AG10803 (cell line): ENCODE measurements at regions not wholly inside any gene's neighbourhood (a gene's known extent, or its start where the extent isn't known, plus 50 kb on each side); places are given as distances from the start of the nearest gene placed in this dataset.
A peak's percentile ranks its signal among the peaks of the same experiment; 100 is the strongest.

Experiments used
- DNase-seq: peaks from one replicate; pipeline ENCODE4 v3.0.0; 2010; ENCODE audit warnings: low read depth
- H3K4me3 ChIP-seq: 2 replicates; pipeline ENCODE4 v1.5.1; 2011; ENCODE audit warnings: mild to moderate bottlenecking, low read length, control low read depth
- CTCF ChIP-seq: conservative IDR thresholded peaks from 2 replicates; pipeline ENCODE4 v1.5.1; 2011; ENCODE audit warnings: mild to moderate bottlenecking, low read length, control low read depth, inconsistent platforms

GRCh38 chr1:168455764-168456163 lies 88.0 kb downstream of the XCL2 start:
- TF ChIP-seq CTCF: no peak
- H3K4me3 ChIP-seq: no peak overlapping the region
- DNase-seq: peak; percentile 38

- no peak for TF ChIP-seq CTCF
- DNase-seq: peak; percentile 86
- H3K4me3 ChIP-seq: no peak overlapping the region
Observed at GRCh38 chr1:168454211-168454815, 89.5 kb downstream of the XCL2 start.

GRCh38 chr1:168453056-168453455 lies 90.7 kb downstream of the XCL2 start:
- no peak for DNase-seq
- TF ChIP-seq CTCF: no peak
- H3K4me3 ChIP-seq: no peak overlapping the region

GRCh38 chr1:168452329-168452728 lies 91.5 kb downstream of the XCL2 start:
- H3K4me3 ChIP-seq: no peak overlapping the region
- no peak; the same call in 1 of the 2 replicates for TF ChIP-seq CTCF
- DNase-seq: no peak

- no peak overlapping the region for H3K4me3 ChIP-seq
- no peak for TF ChIP-seq CTCF
- DNase-seq: no peak
Observed at GRCh38 chr1:168447871-168448270, 95.9 kb downstream of the XCL2 start.

- no peak for TF ChIP-seq CTCF
- no peak for DNase-seq
- H3K4me3 ChIP-seq: no peak overlapping the region
Observed at GRCh38 chr1:168446081-168446480, 97.7 kb downstream of the XCL2 start.

- no peak overlapping the region for H3K4me3 ChIP-seq
- TF ChIP-seq CTCF: no peak
Observed at GRCh38 chr1:168443899-168444298, 99.9 kb downstream of the XCL2 start.

More at GRCh38 chr1:168443899-168444298, 99.9 kb downstream of the XCL2 start:
- no peak for DNase-seq
